Endothelial cell of umbilical vein (primary cell): ENCODE measurements at regions not wholly inside any gene's neighbourhood (a gene's known extent, or its start where the extent isn't known, plus 50 kb on each side); places are given as distances from the start of the nearest gene placed in this dataset.

ENCODE experiments used
- BruUV-seq: library from RNA; stranded (reverse); fragments of 400-500 nt; replicated peaks from 2 replicates; lab custom pipeline; 2021; lab: Mats Ljungman, UMichigan
- CTCF ChIA-PET: fragments of 300-600, 350-600 bp; sonication (Branson Sonifier 250); formaldehyde crosslinking; loops from one replicate; lab custom pipeline; 2021; ENCODE audit warnings: antibody characterized with exemption, inconsistent platforms; lab: Charles Lee
- POLR2A ChIA-PET: fragments of 300-600, 350-600 bp; sonication (Branson Sonifier 250); formaldehyde crosslinking; loops from one replicate; lab custom pipeline; 2021; ENCODE audit warnings: antibody characterized with exemption, inconsistent platforms; lab: Charles Lee
- DNase-seq: peaks from one replicate; pipeline ENCODE4 v3.0.0-alpha.2; 2011; ENCODE audit warnings: low read depth, low spot score
- FAIRE-seq: peaks from 2 replicates; lab custom pipeline; 2011; peaks lifted over from hg19 to GRCh38; lab: Jason Lieb, UNC
- H2AFZ ChIP-seq: 2 replicates; pipeline ENCODE4 v1.6.0; 2012; ENCODE audit warnings: low read depth, low read length, control low read depth, inconsistent platforms
- H3K27ac ChIP-seq: 2 replicates; pipeline ENCODE4 v1.5.1; 2011; ENCODE audit warnings: low read depth, mild to moderate bottlenecking, control low read depth, low read length, moderate library complexity; ENCODE audit not compliant: insufficient read depth
- H3K27me3 ChIP-seq, 2 experiments: 2 replicates each; pipeline versions ENCODE4 v1.6.0 to v1.6.1; 2011; ENCODE audit warnings: low read length in 2 of 2, mixed read lengths in 1 of 2; ENCODE audit not compliant: control insufficient read depth in 2 of 2, insufficient read depth in 2 of 2
- H3K36me3 ChIP-seq, 2 experiments: 2 replicates in 1 of 2; 3 replicates in 1 of 2; pipeline ENCODE4 v1.5.1; 2011; ENCODE audit warnings: low read length in 2 of 2, mild to moderate bottlenecking in 1 of 2, moderate library complexity in 1 of 2; ENCODE audit not compliant: control insufficient read depth in 2 of 2, insufficient read depth in 2 of 2; ENCODE audit errors: extremely low read depth in 1 of 2
- H3K4me1 ChIP-seq: 3 replicates; pipeline ENCODE4 v1.5.1; 2011; ENCODE audit warnings: mild to moderate bottlenecking, low read length; ENCODE audit not compliant: control insufficient read depth, insufficient read depth; ENCODE audit errors: extremely low read depth
- H3K4me2 ChIP-seq: 2 replicates; pipeline ENCODE4 v1.6.1; 2011; ENCODE audit warnings: low read length, control low read depth, mixed read lengths; ENCODE audit not compliant: insufficient read depth
- H3K4me3 ChIP-seq, 3 experiments: fragments of 200-600 bp in 1 of 3; sonication (generic), shearing (Covaris generic) in 1 of 3; replicated peaks in 1 of 3; 2 replicates each; pipeline ENCODE4 v1.5.1; 2011 to 2016; ENCODE audit warnings: control low read depth in 3 of 3, low read length in 3 of 3, mild to moderate bottlenecking in 2 of 3, inconsistent platforms in 1 of 3, low read depth in 1 of 3, moderate library complexity in 1 of 3; ENCODE audit not compliant: insufficient read depth in 1 of 3
- H3K79me2 ChIP-seq: 2 replicates; pipeline ENCODE4 v1.6.0; 2012; ENCODE audit warnings: low read length, inconsistent platforms; ENCODE audit not compliant: control insufficient read depth, insufficient read depth
- H3K9ac ChIP-seq: replicated peaks from 2 replicates; pipeline ENCODE3; 2011; ENCODE audit warnings: low read length, control low read depth; ENCODE audit not compliant: insufficient read depth; ENCODE audit errors: extremely low read depth
- H3K9me1 ChIP-seq: replicated peaks from 3 replicates; pipeline ENCODE4 v1.6.0; 2011; ENCODE audit warnings: mild to moderate bottlenecking, low read length; ENCODE audit not compliant: control insufficient read depth, insufficient read depth; ENCODE audit errors: extremely low read depth
- H3K9me3 ChIP-seq: replicated peaks from 2 replicates; pipeline ENCODE4 v1.5.1; 2012; ENCODE audit warnings: low read length, inconsistent platforms; ENCODE audit not compliant: control insufficient read depth, insufficient read depth
- H4K20me1 ChIP-seq: replicated peaks from 2 replicates; pipeline ENCODE3; 2011; ENCODE audit warnings: mild to moderate bottlenecking, low read length; ENCODE audit not compliant: control insufficient read depth, insufficient read depth; ENCODE audit errors: extremely low read depth
- CTCF ChIP-seq, 2 donors: IDR thresholded peaks; 1 replicate in 1 of 2; 2 replicates in 1 of 2; pipeline ENCODE4 v1.5.1; 2011; ENCODE audit warnings: low read length in 2 of 2, mild to moderate bottlenecking in 2 of 2, moderate library complexity in 2 of 2, control low read depth in 1 of 2, inconsistent platforms in 1 of 2, low read depth in 1 of 2; ENCODE audit not compliant: insufficient read depth in 1 of 2; ENCODE audit errors: extremely low read depth in 1 of 2
- EZH2 ChIP-seq: IDR thresholded peaks from 2 replicates; pipeline ENCODE4 v1.6.1; 2012; ENCODE audit warnings: borderline replicate concordance, low read depth, mild to moderate bottlenecking, moderate library complexity, low read length, inconsistent platforms; ENCODE audit not compliant: severe bottlenecking
- FOS ChIP-seq: IDR thresholded peaks from 2 replicates; pipeline ENCODE4 v1.6.1; 2011; ENCODE audit warnings: mild to moderate bottlenecking, low read length, moderate library complexity, borderline replicate concordance; ENCODE audit not compliant: insufficient read depth
- GATA2 ChIP-seq: IDR thresholded peaks from 2 replicates; pipeline ENCODE4 v1.7.0; 2011; ENCODE audit warnings: low read depth, mild to moderate bottlenecking, moderate library complexity, mixed read lengths, low read length; ENCODE audit not compliant: insufficient read length, insufficient read depth
- POLR2A ChIP-seq: IDR thresholded peaks from 2 replicates; pipeline ENCODE4 v1.6.1; 2012; ENCODE audit warnings: low read depth, mild to moderate bottlenecking, control low read depth, low read length
- POLR2AphosphoS5 ChIP-seq: IDR thresholded peaks from 2 replicates; pipeline ENCODE4 v1.6.1; 2012; ENCODE audit warnings: low read depth, mild to moderate bottlenecking, control low read depth, low read length, moderate library complexity; ENCODE audit not compliant: insufficient read depth
- dilution Hi-C: fragments of 300-500 bp; cut with MboI; formaldehyde crosslinking; loops from one replicate; pipeline ENCODE4 v1.15.0; 2019; ENCODE audit warnings: low sequenced_read_pairs; ENCODE audit not compliant: extremely low pct_ligation_motif_present
- intact Hi-C: fragments of 100-400 bp; cut with micrococcal nuclease; formaldehyde crosslinking; loops from one replicate; pipeline ENCODE4 v1.10.0; 2022

- CTCF ChIA-PET = no interaction called here
- intact Hi-C loops (no loop called here), dilution Hi-C loops (no loop called here)
- no peak overlapping the region for H3K4me3 ChIP-seq
- H3K4me2 ChIP-seq = no peak overlapping the region
- no TSS peak for BruUV-seq
- FAIRE-seq = no peak
- H2AFZ ChIP-seq = no peak overlapping the region
- no peaks in the 10 kb centered on the region for H3K9me1 ChIP-seq
- H3K9me3 ChIP-seq = no peaks in the 10 kb centered on the region
- H3K27me3 ChIP-seq = no peaks in the 10 kb centered on the region
- no peak overlapping the region for H3K9ac ChIP-seq
- no peak overlapping the region for H3K27ac ChIP-seq
- no peaks in the 10 kb centered on the region for H3K79me2 ChIP-seq
- DNase-seq = no peak
- H3K36me3 ChIP-seq = no peaks in the 10 kb centered on the region
- POLR2A ChIA-PET = no interaction called here
- no peaks in the 10 kb centered on the region for H3K4me1 ChIP-seq
- TF ChIP-seq EZH2 (no peak), POLR2AphosphoS5 (no peak)
- H4K20me1 ChIP-seq = no peaks in the 10 kb centered on the region
Observed at GRCh38 chr6:106820412-106820852, 154.1 kb downstream of the CD24 start.

GRCh38 chr6:106811088-106811686, 163.3 kb downstream of the CD24 start:
- H3K36me3 ChIP-seq = no peaks in the 10 kb centered on the region
- FAIRE-seq = no peak
- intact Hi-C loops (no loop called here), dilution Hi-C loops (no loop called here)
- no peaks in the 10 kb centered on the region for H3K27me3 ChIP-seq
- TF ChIP-seq CTCF (IDR thresholded peaks at IDR 0.05; ENCODE audit: extremely low read depth in 1 of 2, insufficient read depth in 1 of 2, low read depth in 1 of 2, low read length in 2 of 2) (no peak), FOS (no peak), POLR2AphosphoS5 (no peak), GATA2 (no peak), POLR2A (no peak)
- H3K27ac ChIP-seq = no peak overlapping the region
- BruUV-seq = no TSS peak
- H3K9me3 ChIP-seq = no peaks in the 10 kb centered on the region
- H3K4me2 ChIP-seq = no peak overlapping the region
- no peak for DNase-seq
- H2AFZ ChIP-seq = no peak overlapping the region
- no peaks in the 10 kb centered on the region for H3K79me2 ChIP-seq
- ChIA-PET POLR2A (no interaction called here), CTCF (no interaction called here)
- no peak overlapping the region for H3K4me3 ChIP-seq
- no peaks in the 10 kb centered on the region for H3K9me1 ChIP-seq
- no peaks in the 10 kb centered on the region for H4K20me1 ChIP-seq
- no peaks in the 10 kb centered on the region for H3K4me1 ChIP-seq
- H3K9ac ChIP-seq = no peak overlapping the region
